K562 (cell line): ENCODE measurements at regions not wholly inside any gene's neighbourhood (a gene's known extent, or its start where the extent isn't known, plus 50 kb on each side); places are given as distances from the start of the nearest gene placed in this dataset.
A peak's percentile ranks its signal among the peaks of the same experiment; 100 is the strongest.

ENCODE experiments used
- BRCA1 ChIP-seq, 2 experiments: fragments of 450-650 bp in 1 of 2; sonication (generic) in 1 of 2; formaldehyde crosslinking in 1 of 2; IDR thresholded peaks; 2 replicates each; pipeline versions ENCODE4 v1.5.0 to v1.6.1; 2017 to 2020; ENCODE audit warnings: mild to moderate bottlenecking in 1 of 2, missing genetic modification reagents in 1 of 2
- EWSR1 ChIP-seq: fragments of 450-650 bp; IDR thresholded peaks from 2 replicates; pipeline ENCODE4 v1.6.1; 2018; ENCODE audit warnings: borderline replicate concordance, mild to moderate bottlenecking, low read depth, moderate library complexity; ENCODE audit not compliant: partially characterized antibody
- EZH2 ChIP-seq: IDR thresholded peaks from 2 replicates; pipeline ENCODE4 v1.6.1; 2012; ENCODE audit warnings: low read depth, mild to moderate bottlenecking, inconsistent platforms, low read length, borderline replicate concordance
- GABPB1 ChIP-seq: sonication (generic); formaldehyde crosslinking; IDR thresholded peaks from 2 replicates; pipeline ENCODE4 v1.8.0; 2022; ENCODE audit warnings: mild to moderate bottlenecking, missing genetic modification reagents
- GTF2A2 ChIP-seq: IDR thresholded peaks from 2 replicates; pipeline ENCODE4 v1.6.1; 2016; ENCODE audit warnings: mild to moderate bottlenecking, missing genetic modification characterization, missing compliant biosample characterization
- HDAC6 ChIP-seq: IDR thresholded peaks from 2 replicates; pipeline ENCODE4 v1.6.1; 2012; ENCODE audit warnings: low read depth, mild to moderate bottlenecking, control low read depth, inconsistent platforms, low read length, moderate library complexity
- HMGN3 ChIP-seq: IDR thresholded peaks from 2 replicates; pipeline ENCODE4 v1.6.1; 2011; ENCODE audit warnings: borderline replicate concordance, low read depth, mild to moderate bottlenecking, mixed read lengths, low read length; ENCODE audit not compliant: insufficient read length; ENCODE audit errors: extremely low read depth
- KLF10 ChIP-seq: fragments of 250-450 bp; sonication (Bioruptor Pico); IDR thresholded peaks from 2 replicates; pipeline ENCODE4 v1.6.1; 2021; ENCODE audit warnings: matching md5 sums
- MCM5 ChIP-seq: fragments of 450-650 bp; IDR thresholded peaks from 2 replicates; pipeline ENCODE4 v1.6.1; 2016; ENCODE audit warnings: low read depth
- NFYB ChIP-seq: IDR thresholded peaks from 2 replicates; pipeline ENCODE4 v1.6.1; 2011; ENCODE audit warnings: mild to moderate bottlenecking, moderate library complexity; ENCODE audit not compliant: insufficient read length; ENCODE audit errors: extremely low read depth
- NUFIP1 ChIP-seq: fragments of 450-650 bp; IDR thresholded peaks from 2 replicates; pipeline ENCODE4 v1.6.1; 2018; ENCODE audit not compliant: partially characterized antibody
- RFX7 ChIP-seq: fragments of 250-450 bp; sonication (Bioruptor Pico); IDR thresholded peaks from 2 replicates; pipeline ENCODE4 v1.5.1; 2021; ENCODE audit warnings: mild to moderate bottlenecking
- RUNX1 ChIP-seq: sonication (generic); IDR thresholded peaks from 2 replicates; pipeline ENCODE4 v1.6.1; 2016; ENCODE audit warnings: antibody characterized with exemption, low read depth
- SMARCA4 ChIP-seq: fragments of 450-650 bp; IDR thresholded peaks from 2 replicates; pipeline ENCODE4 v1.6.1; 2016
- SOX6 ChIP-seq: fragments of 450-650 bp; IDR thresholded peaks from 2 replicates; pipeline ENCODE4 v1.6.1; 2014; ENCODE audit warnings: mild to moderate bottlenecking
- SREBF2 ChIP-seq: sonication (generic); formaldehyde crosslinking; IDR thresholded peaks from 2 replicates; pipeline ENCODE4 v1.4.0; 2020; ENCODE audit warnings: mild to moderate bottlenecking, missing genetic modification reagents
- TARDBP ChIP-seq: fragments of 450-650 bp; IDR thresholded peaks from 2 replicates; pipeline ENCODE4 v1.6.1; 2016
- U2AF1 ChIP-seq: fragments of 200-400 bp; formaldehyde crosslinking; optimal IDR thresholded peaks from 2 replicates; pipeline ENCODE3; 2017; ENCODE audit warnings: mild to moderate bottlenecking, low read depth, low read length, moderate library complexity
- U2AF2 ChIP-seq: fragments of 200-400 bp; formaldehyde crosslinking; optimal IDR thresholded peaks from 2 replicates; pipeline ENCODE3; 2017; ENCODE audit warnings: low read depth, mild to moderate bottlenecking, low read length
- ZBTB2 ChIP-seq: fragments of 450-650 bp; IDR thresholded peaks from 2 replicates; pipeline ENCODE4 v1.6.1; 2016; ENCODE audit warnings: antibody characterized with exemption
- ZNF197 ChIP-seq: fragments of 200-800 bp; sonication (Bioruptor generic); IDR thresholded peaks from 2 replicates; pipeline ENCODE4 v1.6.1; 2016; ENCODE audit warnings: low read depth, missing genetic modification characterization, missing compliant biosample characterization
- ZNF583 ChIP-seq: fragments of 250-450 bp; sonication (Bioruptor Pico); IDR thresholded peaks from 2 replicates; pipeline ENCODE4 v1.4.0; 2020
- TF ChIP-seq, protein P1 (sequence below): sonication (generic); formaldehyde crosslinking; IDR thresholded peaks from 2 replicates; pipeline ENCODE4 v1.8.1; 2022; ENCODE audit warnings: missing genetic modification reagents
- TF ChIP-seq, protein P2 (sequence below): fragments of 250-450 bp; sonication (Bioruptor Pico); IDR thresholded peaks from 2 replicates; pipeline ENCODE4 v1.8.0; 2021; ENCODE audit warnings: mild to moderate bottlenecking, moderate library complexity
- TF ChIP-seq, protein P3 (sequence below): fragments of 450-650 bp; formaldehyde crosslinking; IDR thresholded peaks from 2 replicates; pipeline ENCODE4 v1.4.0; 2020; ENCODE audit warnings: mild to moderate bottlenecking, moderate library complexity

- TF ChIP-seq BRCA1 (IDR thresholded peaks at IDR 0.05) (no peak), BRCA1 (CRISPR knock-in tag; IDR thresholded peaks at IDR 0.05) (no peak), RFX7 (CRISPR knock-in tag) (no peak), RUNX1 (peak; percentile 96), SMARCA4 (peak; percentile 99), ZBTB2 (peak; percentile 79; the same call in 1 of the 2 replicates), NFYB (no peak), TARDBP (peak; percentile 97), U2AF1 (no peak), KLF10 (CRISPR knock-in tag) (no peak), ZNF197 (CRISPR knock-in tag) (peak; percentile 93), HDAC6 (no peak), MCM5 (no peak), GTF2A2 (no peak), EZH2 (no peak; the same call in 1 of the 2 replicates), EWSR1 (no peak), NUFIP1 (no peak), ZNF583 (CRISPR knock-in tag) (peak; percentile 80), GABPB1 (CRISPR knock-in tag) (no peak), HMGN3 (peak; percentile 98), SOX6 (peak; percentile 99), U2AF2 (no peak), SREBF2 (no peak)
- TF ChIP-seq, protein P1, sequence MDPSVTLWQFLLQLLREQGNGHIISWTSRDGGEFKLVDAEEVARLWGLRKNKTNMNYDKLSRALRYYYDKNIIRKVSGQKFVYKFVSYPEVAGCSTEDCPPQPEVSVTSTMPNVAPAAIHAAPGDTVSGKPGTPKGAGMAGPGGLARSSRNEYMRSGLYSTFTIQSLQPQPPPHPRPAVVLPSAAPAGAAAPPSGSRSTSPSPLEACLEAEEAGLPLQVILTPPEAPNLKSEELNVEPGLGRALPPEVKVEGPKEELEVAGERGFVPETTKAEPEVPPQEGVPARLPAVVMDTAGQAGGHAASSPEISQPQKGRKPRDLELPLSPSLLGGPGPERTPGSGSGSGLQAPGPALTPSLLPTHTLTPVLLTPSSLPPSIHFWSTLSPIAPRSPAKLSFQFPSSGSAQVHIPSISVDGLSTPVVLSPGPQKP: no peak
- TF ChIP-seq, protein P2, sequence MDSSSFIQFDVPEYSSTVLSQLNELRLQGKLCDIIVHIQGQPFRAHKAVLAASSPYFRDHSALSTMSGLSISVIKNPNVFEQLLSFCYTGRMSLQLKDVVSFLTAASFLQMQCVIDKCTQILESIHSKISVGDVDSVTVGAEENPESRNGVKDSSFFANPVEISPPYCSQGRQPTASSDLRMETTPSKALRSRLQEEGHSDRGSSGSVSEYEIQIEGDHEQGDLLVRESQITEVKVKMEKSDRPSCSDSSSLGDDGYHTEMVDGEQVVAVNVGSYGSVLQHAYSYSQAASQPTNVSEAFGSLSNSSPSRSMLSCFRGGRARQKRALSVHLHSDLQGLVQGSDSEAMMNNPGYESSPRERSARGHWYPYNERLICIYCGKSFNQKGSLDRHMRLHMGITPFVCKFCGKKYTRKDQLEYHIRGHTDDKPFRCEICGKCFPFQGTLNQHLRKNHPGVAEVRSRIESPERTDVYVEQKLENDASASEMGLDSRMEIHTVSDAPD: no peak
- TF ChIP-seq, protein P3, sequence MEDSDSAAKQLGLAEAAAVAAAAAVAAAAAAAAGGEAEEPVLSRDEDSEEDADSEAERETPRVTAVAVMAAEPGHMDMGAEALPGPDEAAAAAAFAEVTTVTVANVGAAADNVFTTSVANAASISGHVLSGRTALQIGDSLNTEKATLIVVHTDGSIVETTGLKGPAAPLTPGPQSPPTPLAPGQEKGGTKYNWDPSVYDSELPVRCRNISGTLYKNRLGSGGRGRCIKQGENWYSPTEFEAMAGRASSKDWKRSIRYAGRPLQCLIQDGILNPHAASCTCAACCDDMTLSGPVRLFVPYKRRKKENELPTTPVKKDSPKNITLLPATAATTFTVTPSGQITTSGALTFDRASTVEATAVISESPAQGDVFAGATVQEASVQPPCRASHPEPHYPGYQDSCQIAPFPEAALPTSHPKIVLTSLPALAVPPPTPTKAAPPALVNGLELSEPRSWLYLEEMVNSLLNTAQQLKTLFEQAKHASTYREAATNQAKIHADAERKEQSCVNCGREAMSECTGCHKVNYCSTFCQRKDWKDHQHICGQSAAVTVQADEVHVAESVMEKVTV (CRISPR knock-in tag): peak; percentile 31
Measured at GRCh38 chr12:92403210-92404175, 257.8 kb upstream of the BTG1 start (continued).
